Fibroblast of the conjunctiva (primary cell): ENCODE measurements at regions not wholly inside any gene's neighbourhood (a gene's known extent, or its start where the extent isn't known, plus 50 kb on each side); places are given as distances from the start of the nearest gene placed in this dataset.
"Not testable (repeated sequence)": the region's sequence is repeated elsewhere in the genome, so short reads cannot be mapped to it uniquely, and the experiment has no call there.

Source experiments
- DNase-seq: peaks from one replicate; pipeline ENCODE4 v3.0.0-alpha.2; 2010; ENCODE audit warnings: low read depth

DNA sequence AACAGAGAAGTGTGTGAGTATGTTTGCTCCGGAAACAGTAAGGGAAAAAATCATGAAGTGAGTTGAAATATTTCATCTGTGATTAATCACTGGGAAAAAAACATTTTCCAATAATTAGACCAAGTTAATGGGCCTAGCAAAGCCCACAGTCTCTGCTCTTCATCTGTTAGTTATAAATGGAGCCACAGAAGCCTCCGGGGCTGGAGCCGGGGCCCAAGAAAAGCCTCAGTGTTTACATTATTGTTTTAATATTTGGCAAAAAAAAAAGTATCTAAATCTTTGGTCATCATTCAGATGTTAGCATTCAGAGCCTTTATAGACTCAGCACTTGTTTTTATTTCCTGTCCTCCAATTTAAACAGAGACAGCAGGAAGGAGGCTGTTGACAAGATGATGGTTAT, 115.0 kb downstream of the UBE2U start:
- DNase-seq = no peak

DNA sequence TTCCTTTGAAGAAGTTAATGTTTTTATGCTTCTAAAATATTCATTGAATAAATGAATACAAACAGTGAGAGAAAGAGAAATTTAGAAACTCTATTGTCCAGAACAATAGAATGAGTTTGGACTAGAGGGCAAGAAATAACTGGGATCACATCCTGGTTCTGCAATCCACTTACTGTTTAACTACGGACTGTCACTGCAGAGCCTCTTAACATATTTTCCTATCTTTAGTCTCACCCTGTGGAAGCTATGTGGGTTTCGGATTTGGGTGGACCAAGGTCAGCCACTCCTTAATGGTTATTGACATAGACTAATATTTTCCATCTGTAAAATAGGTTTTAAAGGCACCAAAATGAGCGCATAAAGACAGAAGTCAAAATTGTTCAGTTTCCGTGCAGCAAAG, 116.6 kb downstream of the UBE2U start:
- DNase-seq = no peak

DNA sequence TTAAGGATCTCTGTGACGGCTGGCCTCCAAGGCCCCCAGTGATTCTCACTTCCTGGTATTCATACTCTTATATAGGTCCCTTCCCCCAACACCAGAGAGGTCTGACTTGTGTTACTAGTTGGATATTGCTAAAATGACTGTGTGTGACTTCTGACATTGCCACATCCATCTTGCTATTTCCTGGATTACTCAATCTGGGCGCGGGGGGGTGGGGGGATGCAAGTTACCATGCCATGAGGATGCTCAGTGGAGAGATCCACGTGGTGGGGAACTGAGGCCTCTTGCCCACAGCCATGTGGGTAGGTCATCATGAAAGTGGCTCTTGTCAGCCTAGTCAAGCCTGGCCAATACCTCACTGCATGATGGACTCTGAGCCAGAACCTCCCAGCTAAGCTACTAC, 117.0 kb downstream of the UBE2U start:
- peak; percentile 34 for DNase-seq

DNA sequence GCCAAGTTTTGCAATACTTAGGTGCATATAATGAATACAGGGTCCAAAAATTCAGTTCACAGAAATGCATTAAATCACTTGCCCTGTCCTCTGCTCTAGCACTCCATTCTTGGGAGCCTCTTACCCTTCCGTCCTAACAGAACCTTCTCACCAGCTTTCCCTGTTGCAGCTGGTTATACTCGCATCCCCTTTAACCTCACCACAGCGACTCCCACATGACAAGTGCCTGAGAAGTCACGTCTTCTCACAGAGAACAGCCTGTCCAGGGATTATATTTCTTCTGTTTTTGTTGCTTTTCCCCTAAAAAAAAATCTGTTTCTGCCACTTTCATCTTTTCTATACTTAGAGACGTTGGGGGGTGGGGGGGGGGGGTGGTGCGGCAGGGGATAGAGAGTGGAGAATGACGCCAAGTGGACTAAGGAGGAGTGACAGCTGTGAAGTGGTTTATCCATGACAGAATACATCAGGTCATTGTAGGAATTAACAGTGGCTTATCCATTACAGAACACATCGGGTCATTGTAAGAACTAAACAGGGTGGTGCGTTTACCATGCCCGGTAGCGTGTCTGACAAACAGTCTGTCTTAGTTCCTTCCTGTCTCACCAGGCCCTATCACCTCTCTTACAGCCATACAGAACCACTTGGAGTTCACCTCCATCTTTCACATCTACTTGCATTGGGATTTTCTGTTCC, 117.6 kb downstream of the UBE2U start:
- no peak for DNase-seq

DNA sequence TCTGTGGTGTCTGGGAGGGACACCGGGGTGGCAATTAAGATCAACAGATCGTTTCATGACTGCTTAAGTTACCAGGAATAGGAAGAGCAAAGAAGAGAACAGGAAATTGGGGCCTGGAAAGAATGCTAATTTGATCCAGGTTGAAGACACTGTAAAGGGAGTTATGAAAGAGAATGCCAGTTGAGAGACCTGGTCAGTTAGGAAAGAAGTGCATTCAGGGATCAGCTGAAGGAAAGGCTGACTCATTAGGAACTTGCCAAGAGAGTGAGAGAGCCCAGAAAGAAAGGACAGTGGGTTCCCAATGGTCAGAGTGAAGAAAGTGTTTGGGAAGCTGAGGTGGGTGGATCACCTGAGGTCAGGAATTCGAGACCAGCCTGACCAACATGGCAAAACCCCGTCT, 119.6 kb downstream of the UBE2U start:
- DNase-seq = no peak

DNA sequence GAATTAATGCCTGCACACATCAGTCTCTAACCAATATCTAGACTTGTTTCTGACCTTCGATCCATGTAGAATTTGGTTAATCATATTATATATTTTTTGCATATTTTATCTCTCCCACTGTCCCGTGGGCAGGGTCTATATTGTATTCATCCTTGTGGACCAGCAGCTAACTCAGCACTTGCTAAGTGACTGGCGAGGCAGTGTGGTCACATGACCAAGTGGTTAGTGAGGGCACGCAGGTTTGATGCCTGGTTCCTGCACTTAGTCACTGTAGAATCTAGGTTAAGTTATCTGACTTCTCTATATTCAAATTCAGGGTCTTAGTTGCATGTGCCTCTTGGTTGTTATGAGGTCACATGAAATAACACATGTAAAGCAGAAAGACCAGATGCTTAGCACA, 120.5 kb downstream of the UBE2U start:
- no peak for DNase-seq

DNA sequence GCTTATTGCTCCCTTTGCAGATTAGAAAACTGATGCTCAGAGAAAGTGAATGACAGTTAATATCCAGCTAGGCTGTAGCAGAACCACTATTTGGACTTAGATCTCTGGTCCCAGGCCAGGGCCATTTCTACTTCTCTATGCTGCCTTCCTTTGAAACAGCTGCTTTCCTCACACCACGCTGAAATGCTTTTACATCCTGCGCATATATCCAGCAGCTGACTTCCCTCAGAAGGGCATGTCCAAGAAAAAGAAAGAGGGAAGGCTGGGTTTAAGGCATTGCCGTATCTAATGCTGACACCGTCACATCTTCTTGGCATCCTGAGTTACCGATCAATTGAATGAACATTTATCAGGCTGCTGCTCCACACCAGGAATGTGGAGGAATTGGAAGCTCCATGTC, 122.4 kb downstream of the UBE2U start:
- no peak for DNase-seq

DNA sequence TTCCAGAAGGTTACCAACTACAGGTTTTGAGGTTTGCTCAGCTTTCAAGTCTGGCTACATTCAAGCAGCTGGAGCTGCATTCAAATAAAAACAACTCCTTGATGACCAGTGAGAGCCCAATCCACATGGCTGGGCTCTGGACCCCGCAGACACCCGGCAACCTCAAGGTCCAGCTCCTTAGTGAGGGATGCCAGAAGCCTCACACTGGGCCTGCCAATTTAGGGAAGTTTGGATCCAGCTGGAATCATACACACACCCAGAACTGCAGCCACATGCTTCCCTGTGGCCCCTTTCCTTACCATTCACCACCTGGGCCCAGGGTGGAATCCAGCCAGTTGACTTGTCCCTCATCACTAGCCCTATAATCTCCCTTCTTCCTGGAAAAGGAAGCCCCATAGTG, 123.7 kb downstream of the UBE2U start:
- no peak for DNase-seq

DNA sequence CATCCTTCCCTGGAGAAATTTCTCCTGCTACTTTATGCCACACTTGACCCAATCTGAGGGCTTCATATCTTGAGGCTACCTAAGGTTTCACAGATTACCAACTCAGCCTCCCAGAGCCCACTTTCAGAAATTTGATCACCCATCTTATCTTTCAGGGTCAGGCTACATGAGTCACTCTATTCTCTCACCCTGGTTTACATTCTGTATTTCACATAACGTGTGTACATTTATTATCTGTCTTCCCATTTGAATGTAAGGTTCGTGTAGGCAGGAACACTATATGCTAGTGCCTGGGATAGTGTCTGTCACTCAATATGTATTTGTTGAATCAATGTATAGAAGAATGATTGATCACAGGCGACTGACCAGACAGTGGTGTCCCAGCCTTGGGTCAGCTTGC, 124.8 kb downstream of the UBE2U start:
- DNase-seq = no peak

DNA sequence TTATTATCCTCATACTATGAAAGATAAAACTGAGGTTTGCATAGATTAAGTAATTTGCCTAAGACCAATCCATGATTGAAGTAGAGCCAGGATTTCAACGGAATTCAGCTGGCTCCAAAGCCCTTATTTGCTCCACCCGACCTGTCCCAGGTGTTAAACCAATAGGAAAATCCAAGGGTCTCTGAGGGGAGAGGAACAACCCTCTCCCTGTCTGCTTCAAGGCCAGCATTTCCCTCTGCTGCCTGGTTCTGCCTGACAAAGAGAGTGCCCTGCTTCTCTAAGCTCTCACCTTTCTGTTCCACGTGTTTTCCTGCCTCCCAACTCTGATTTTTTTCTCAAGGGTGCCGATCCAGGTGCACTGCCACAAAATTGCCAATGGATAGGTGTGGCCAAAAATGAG, 127.4 kb downstream of the UBE2U start:
- no peak for DNase-seq

DNA sequence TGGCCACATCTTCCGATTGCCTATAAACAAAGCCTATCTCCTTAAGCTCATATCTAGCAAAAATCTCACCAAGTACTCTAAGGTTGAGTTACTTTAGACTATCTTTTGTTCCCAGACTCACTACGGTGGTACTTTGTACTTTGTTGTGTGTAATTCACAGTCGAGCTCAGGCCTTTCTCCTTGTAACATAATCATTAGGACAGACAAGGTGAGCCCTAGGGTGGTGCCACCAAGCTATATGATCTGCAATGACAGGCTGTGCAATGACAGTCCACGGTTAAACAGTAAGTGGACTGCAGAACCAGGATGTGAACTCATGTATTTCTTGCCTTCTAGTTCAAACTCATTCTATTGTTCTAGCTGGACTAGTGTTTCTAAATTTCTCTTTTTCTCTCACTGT, 132.2 kb downstream of the UBE2U start:
- DNase-seq = no peak

DNA sequence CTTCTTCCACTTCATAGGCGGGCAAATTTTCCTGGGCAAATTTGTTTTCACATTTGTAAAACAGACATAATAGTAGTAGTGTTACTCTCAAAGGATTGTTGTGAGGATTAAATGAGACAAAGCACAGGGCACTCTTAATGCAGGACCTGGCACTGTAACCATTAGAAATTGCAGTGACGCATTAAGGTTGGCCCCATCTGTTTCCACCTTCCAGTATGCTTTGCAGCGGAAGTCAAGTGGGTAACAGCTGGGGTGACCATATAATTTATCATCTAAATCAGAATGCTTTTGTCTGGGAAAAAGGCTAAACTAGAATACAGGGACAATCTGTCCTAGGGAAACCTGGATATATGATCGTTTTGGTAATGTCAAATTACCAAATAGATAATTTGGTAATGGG, 132.5 kb upstream of the CACHD1 start:
- DNase-seq = no peak

DNA sequence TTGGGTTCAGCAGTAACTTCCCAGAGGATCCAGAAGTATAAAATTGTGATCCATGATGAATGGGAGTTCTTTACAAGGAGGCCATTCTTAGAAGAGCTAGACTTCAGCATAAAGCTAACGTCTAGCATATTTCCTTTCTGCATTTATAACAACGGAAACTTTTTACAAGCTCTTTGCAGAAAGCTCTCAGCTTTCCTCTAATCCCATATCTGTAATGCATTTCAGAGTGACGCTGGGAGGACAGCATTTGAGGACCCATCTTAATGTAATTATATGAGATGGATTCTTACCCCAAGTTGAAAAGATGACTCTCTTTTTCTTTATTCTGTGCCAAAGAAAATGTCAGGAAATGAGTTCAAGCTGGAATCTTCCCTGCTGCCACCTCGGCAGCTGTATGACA, 132.0 kb upstream of the CACHD1 start:
- no peak for DNase-seq

DNA sequence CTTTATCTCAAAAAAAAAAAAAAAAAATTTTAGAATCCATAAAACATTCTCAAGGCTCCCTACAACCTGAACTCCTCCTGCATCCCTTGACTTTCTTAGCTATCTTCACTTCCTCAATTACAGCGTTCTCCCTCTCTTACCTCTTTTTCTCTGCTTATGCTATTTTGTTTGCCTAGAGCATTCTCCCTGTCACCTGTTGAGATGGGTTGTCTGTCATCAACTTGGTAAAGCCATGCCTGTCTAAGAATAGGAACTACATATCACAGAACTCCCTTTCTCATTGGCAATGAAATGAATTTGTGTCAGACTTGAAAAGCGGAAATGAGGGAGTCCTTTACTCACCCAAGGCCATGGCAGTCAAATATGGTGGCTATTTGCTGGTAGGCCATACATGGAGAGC, 129.6 kb upstream of the CACHD1 start:
- no peak for DNase-seq

DNA sequence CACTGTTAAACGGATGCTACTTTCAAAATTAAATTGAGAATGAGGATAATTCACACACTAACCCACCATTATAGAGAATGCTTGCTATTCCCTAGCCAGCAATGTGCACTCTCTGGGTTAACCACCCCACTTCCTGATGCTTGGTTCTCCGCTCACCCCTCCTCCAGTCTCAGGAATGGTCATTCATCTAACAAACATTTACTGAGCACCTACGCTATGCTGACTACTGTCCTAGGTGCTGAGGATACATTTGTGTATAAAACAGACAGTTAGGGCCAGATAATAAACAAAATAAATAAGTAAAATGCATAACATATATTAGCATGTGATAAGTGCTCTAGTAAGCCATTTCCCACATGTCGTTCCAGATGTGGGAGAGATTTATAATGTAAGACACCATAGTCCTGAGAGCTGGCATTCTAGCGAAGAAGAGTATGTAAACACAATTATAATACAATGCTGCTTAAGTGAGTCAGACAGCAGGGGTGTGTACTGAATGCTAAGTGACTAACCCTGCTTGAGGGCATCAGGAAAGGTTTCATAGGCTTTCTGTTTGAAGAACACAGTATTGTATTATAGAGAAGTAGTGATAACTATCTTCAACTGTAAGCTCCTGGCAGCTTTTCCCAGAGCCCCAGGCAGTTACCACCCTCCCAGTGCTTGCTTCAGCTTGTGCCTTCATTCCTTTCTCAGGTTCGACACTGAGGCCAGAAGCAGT, 126.7 kb upstream of the CACHD1 start:
- DNase-seq = peak; percentile 73

DNA sequence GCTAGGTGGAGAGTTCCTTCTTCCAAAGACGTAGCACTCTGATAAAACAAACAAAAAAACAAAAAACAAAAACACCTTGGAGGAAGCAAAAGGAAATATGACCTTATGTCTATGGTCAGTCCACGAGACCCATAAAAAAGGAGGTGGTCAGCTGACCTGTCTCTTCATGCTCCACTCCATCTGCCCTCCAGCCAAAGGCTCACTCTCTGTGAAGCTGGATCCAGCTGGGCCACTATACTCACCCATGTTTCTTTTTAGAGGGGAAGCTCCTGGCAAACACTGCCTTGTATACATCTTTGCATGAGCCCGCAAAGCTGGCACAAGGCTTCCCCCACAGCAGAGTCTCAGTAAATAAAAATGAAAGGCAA, 126.1 kb upstream of the CACHD1 start:
- no peak for DNase-seq

DNA sequence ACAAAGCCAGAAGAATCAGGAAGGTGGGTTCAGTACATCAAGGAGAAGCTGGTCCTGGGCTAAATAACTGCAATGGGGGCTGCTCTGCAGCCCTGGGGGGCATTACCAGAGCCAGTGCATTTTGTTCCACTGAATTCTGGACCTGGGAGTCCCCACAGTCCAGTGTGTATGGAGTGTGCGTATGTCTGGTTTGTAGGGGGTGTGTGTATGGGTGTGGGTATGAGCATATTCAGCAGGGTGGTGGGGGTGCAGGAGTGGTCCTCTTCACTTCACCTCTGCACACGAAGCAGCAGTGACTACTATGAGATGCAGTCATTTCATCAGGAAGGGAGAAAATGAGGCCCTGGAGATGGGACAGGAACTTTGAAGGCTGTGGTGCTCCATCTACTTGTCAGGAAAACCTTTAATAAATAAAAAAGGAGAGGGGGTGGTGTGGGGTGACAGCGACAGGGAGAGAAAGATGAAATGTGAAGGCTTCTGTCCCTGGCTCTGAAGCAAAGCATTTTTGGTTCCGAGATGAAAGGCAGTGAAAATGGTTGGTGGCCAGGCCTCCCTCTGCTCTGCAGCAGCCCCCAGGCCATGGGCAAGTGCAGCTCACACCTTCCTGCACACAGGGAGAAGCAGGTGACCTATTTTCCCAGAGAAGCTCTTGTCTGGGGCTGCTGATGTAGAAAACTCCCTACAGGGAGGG, 121.5 kb upstream of the CACHD1 start:
- DNase-seq = no peak

DNA sequence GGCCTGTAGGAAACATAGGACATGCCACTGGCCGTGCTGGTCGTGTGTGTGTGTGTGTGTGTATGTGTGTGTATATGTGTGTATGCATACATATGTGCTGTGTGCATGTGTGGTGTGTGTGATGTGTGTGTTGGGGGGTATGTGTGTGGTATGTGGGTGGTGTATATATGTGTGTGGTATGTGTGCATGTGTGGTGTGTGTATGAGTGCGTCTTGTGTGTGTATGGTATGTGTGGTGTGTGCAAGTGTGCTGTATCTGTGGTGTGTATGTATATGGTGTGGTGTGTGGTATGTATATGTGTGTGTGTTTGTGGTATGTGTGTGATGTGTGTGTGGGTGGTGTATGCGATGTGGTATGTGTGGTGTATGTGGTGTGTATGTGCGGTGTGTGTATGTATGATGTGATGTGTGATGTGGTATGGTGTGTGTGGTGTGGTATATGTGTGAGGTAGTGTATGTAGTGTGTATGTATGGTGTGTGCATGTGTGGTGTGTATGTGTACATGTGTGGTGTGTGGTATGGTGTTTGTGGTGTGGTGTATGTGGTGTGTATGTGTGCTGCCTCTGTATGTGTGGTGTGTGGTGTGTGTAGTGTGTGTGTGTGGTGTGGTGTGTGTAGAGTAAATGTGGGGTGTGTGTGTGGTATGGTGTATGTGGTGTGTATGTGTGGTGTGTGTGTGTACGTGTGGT, 120.8 kb upstream of the CACHD1 start:
- DNase-seq = no peak

DNA sequence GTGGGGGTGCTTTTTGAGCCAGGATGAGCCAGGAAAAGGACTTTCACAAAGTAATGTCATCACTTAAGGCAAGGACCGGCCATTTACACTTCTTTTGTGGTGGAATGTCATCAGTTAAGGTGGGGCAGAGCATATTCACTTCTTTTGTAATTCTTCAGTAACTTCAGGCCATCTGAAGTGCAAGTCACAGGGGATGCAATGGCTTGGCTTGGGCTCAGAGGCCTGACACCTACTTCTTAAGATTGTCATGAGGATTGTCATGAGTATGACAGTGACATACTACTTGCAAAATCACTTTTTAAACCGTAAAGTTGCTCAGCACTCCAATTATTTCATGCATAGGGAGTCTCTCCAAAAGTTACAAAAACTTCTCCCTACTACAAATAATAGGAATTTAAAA, 114.4 kb upstream of the CACHD1 start:
- DNase-seq = not testable (repeated sequence)

DNA sequence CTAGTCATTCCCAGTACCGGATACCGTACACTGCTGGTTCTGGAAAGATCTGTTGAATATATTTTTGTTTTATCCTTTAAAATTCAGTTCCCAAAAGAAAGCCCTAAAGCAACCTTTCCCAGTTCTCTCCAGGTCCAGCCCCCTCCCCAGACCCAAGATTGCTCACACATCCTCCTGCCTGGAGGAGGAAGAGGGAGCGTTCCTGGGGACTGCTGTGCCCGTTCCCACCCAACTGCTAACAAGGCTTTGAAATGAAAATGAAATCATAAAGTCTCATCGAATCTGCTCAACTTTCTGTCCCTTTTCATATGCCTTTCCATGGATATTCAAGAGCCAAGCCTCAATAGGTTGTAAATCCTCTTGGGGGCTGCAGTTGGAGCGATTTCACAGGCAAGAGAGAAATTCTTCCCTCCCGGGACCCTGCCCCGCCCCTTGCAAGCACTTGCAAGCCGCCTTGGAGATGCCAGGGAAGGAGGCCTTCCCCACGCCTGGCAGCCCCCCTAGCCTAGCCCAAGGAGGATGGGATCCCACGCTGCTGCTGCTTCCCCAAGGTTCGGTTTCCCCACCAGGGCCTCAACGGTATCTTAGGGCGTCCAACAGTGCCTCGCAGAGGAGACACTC, 113.2 kb upstream of the CACHD1 start:
- DNase-seq = no peak

DNA sequence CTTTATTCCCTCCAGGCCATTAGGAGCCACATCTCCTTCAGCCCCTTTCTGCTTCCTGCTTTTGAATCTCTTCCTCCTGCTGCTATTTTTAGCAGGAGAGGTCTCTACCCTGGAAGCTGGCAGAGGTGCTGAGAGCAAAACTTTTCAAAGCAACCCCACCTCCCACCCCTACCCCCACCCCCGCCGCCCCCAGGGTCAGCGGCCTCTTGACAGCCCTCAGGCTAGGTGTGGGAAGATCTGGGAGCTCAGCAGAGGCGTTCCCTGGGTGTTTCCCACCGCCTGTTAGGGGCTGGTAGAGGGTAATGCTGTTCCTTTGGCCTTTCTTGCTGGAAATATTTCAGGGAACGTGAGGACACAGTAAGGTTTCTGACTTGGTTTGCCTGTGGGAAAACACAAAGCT, 112.5 kb upstream of the CACHD1 start:
- DNase-seq = no peak

DNA sequence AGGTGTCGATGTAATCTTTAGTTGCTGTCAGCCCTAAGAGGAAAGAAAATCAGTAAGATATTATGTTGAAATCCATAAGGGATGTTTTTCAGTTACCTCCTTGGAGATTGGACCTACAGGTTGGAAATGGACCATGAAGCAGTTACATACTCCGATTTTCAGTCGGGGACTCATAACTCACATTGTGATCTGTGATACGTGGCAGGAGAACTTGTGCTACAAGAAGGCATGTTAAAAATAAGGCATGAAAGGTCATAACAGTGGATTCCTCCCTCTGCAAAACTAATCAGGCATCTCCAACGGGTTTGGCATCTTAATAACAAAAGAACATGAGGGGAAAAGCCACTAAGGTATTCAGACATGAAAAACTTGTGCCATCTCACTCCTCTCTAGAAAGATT, 111.2 kb upstream of the CACHD1 start:
- no peak for DNase-seq

DNA sequence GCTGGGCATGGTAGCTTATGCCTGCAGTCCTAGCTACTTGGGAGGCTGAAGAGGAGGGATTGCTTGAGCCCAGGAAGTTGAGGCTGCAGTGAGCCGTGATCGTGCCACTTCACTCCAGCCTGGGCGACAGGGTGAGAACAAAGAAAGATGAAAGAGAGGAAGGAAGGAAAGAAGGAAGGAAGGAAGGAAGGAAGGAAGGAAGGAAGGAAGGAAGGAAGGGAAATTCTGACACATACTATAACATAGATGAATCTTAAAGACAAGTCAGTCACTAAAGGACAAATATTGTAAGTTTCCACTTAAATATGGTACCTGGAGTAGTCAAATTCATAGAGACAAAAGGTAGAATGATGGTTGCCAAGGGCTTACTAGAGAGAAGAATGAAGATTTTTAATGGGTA, 108.0 kb upstream of the CACHD1 start:
- DNase-seq = no peak
